Fibroblast of pulmonary artery (primary cell): ENCODE measurements at regions not wholly inside any gene's neighbourhood (a gene's known extent, or its start where the extent isn't known, plus 50 kb on each side); places are given as distances from the start of the nearest gene placed in this dataset.
A peak's percentile ranks its signal among the peaks of the same experiment; 100 is the strongest.

Source experiments
- DNase-seq: peaks from one replicate; pipeline ENCODE4 v3.0.0-alpha.2; 2010; ENCODE audit warnings: low read depth
- H3K4me3 ChIP-seq: replicated peaks from 2 replicates; pipeline ENCODE4 v1.5.1; 2011; ENCODE audit warnings: low read depth, mild to moderate bottlenecking, control low read depth, low read length, moderate library complexity
- CTCF ChIP-seq: IDR thresholded peaks from 2 replicates; pipeline ENCODE4 v1.5.1; 2011; ENCODE audit warnings: mild to moderate bottlenecking, control low read depth, low read length, inconsistent platforms; ENCODE audit errors: missing control alignments

GRCh38 chr12:116497051-116497591, 62.1 kb upstream of the MAP1LC3B2 start:
- no peak overlapping the region for H3K4me3 ChIP-seq
- TF ChIP-seq CTCF, result no peak
- no peak for DNase-seq

GRCh38 chr12:116498471-116498870, 60.7 kb upstream of the MAP1LC3B2 start:
- TF ChIP-seq CTCF, result no peak
- H3K4me3 ChIP-seq, result no peak overlapping the region
- peak; percentile 30 for DNase-seq

- no peak overlapping the region for H3K4me3 ChIP-seq
- no peak for TF ChIP-seq CTCF
- no peak for DNase-seq
Measured at GRCh38 chr12:116502141-116502725, 56.9 kb upstream of the MAP1LC3B2 start.

GRCh38 chr12:116502989-116503496, 56.1 kb upstream of the MAP1LC3B2 start:
- DNase-seq, result no peak
- TF ChIP-seq CTCF, result no peak
- H3K4me3 ChIP-seq, result no peak overlapping the region

- DNase-seq, result no peak
- no peak for TF ChIP-seq CTCF
- H3K4me3 ChIP-seq, result no peak overlapping the region
Measured at GRCh38 chr12:116504438-116504837, 54.7 kb upstream of the MAP1LC3B2 start.

- DNase-seq, result no peak
- no peak for TF ChIP-seq CTCF
- H3K4me3 ChIP-seq, result no peak overlapping the region
Measured at GRCh38 chr12:116506697-116507064, 52.5 kb upstream of the MAP1LC3B2 start.
